Neural crest cell (in vitro differentiated cells): ENCODE measurements at regions not wholly inside any gene's neighbourhood (a gene's known extent, or its start where the extent isn't known, plus 50 kb on each side); places are given as distances from the start of the nearest gene placed in this dataset.
"Not testable (repeated sequence)": the region's sequence is repeated elsewhere in the genome, so short reads cannot be mapped to it uniquely, and the experiment has no call there.

Experiments
- DNase-seq: peaks from one replicate; pipeline ENCODE4 v3.0.0; 2021; ENCODE audit warnings: low read depth, mixed read lengths, low spot score
- H3K27ac Mint-ChIP-seq: one replicate; pipeline ENCODE4 v1.8.0; 2021; ENCODE audit warnings: mild to moderate bottlenecking, mixed read lengths; ENCODE audit not compliant: unreplicated experiment
- H3K27me3 Mint-ChIP-seq: 2 replicates; pipeline ENCODE4 v1.8.0; 2021; ENCODE audit warnings: low read depth, mild to moderate bottlenecking, mixed read lengths
- H3K36me3 Mint-ChIP-seq: 2 replicates; pipeline ENCODE4 v1.8.0; 2021; ENCODE audit warnings: low read depth, mild to moderate bottlenecking, mixed read lengths
- H3K4me1 Mint-ChIP-seq: 2 replicates; pipeline ENCODE4 v1.8.0; 2021; ENCODE audit warnings: mixed read lengths
- H3K4me3 Mint-ChIP-seq: one replicate; pipeline ENCODE4 v1.8.0; 2021; ENCODE audit warnings: mild to moderate bottlenecking, mixed read lengths
- H3K9me3 Mint-ChIP-seq: 2 replicates; pipeline ENCODE4 v1.8.0; 2021; ENCODE audit warnings: mixed read lengths
- TF ChIP-seq, protein P1 (sequence below): fragments of 200-600 bp; sonication (generic); conservative IDR thresholded peaks from 2 replicates; pipeline ENCODE4 v1.5.0; 2021; ENCODE audit warnings: antibody characterized with exemption, mild to moderate bottlenecking

- Mint-ChIP-seq H3K4me3 (no peak overlapping the region), H3K4me1 (peaks cover 22% of the 10 kb centered on the region), H3K36me3 (peaks cover 5% of the 10 kb centered on the region), H3K27ac (peak overlapping the region; percentile 23), H3K27me3 (no peaks in the 10 kb centered on the region), H3K9me3 (peaks cover 6% of the 10 kb centered on the region)
- no peak for DNase-seq
- TF ChIP-seq, protein P1, sequence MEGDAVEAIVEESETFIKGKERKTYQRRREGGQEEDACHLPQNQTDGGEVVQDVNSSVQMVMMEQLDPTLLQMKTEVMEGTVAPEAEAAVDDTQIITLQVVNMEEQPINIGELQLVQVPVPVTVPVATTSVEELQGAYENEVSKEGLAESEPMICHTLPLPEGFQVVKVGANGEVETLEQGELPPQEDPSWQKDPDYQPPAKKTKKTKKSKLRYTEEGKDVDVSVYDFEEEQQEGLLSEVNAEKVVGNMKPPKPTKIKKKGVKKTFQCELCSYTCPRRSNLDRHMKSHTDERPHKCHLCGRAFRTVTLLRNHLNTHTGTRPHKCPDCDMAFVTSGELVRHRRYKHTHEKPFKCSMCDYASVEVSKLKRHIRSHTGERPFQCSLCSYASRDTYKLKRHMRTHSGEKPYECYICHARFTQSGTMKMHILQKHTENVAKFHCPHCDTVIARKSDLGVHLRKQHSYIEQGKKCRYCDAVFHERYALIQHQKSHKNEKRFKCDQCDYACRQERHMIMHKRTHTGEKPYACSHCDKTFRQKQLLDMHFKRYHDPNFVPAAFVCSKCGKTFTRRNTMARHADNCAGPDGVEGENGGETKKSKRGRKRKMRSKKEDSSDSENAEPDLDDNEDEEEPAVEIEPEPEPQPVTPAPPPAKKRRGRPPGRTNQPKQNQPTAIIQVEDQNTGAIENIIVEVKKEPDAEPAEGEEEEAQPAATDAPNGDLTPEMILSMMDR: no peak
Measured at GRCh38 chr5:18394443-18394804, 760.2 kb downstream of the TAF11L14 start.

DNA sequence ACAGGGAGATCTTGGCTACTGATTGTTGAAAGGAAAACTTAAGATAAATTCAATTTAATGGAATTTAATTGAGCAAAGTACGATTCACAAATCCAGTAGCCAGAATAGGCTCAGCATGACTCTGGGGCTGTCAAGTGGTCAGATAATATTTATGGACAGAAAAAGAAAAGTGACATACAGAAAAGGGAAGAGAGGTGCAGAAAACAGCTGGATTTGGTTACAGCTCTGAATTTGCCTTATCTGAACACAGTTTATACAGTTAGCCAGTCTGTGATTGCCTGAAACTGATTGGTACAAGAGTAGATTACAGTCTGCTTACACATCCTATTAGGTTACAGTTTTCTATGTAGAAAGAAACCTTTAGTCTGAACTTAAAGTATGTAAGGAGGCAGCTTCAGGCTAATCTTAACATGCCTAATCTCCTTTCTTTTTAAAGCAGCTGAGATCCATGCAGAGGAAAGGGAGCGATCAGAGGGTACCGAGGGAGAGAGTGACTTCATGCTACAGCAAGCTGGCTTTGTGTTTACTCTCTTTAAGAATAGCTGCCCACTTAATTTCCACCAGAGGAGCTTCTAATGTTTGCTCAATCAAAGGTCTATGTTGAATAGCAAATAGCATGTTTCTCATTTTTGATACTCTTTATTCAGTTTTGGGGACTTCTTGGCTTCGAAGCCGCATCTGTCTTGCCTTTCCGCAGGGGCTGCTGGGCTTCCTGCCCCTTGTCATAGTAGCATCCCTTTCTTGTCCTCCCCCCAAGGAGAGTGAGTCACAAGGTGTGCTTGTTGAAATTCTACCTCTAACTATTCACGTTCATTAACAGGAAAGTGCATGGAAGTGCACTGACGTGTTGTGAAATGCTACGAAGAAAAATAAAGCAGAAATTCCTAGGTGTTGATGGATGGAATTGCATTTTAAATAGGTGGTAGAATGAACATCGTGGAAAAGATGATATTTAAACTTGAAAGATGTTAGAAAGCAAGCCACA lies 761.2 kb downstream of the TAF11L14 start:
- TF ChIP-seq, protein P1: no peak
- no peak for DNase-seq
- Mint-ChIP-seq H3K9me3 (peaks cover 6% of the 10 kb centered on the region), H3K36me3 (peaks cover 5% of the 10 kb centered on the region), H3K4me1 (peaks cover 20% of the 10 kb centered on the region), H3K27me3 (no peaks in the 10 kb centered on the region), H3K27ac (peak overlapping the region; percentile 2), H3K4me3 (no peak overlapping the region)

GRCh38 chr5:18397371-18397770 lies 763.1 kb downstream of the TAF11L14 start:
- Mint-ChIP-seq H3K27me3 (no peaks in the 10 kb centered on the region), H3K27ac (no peak overlapping the region)

GRCh38 chr5:18397891-18398290 lies 763.6 kb downstream of the TAF11L14 start:
- Mint-ChIP-seq H3K36me3 (peaks cover 5% of the 10 kb centered on the region), H3K4me3 (no peak overlapping the region), H3K4me1 (peaks cover 20% of the 10 kb centered on the region), H3K27ac (no peak overlapping the region), H3K27me3 (no peaks in the 10 kb centered on the region), H3K9me3 (peaks cover 2% of the 10 kb centered on the region)
- TF ChIP-seq, protein P1: no peak
- DNase-seq: no peak

More at GRCh38 chr5:18397371-18397770, 763.1 kb downstream of the TAF11L14 start:
- Mint-ChIP-seq H3K36me3 (peaks cover 5% of the 10 kb centered on the region), H3K4me1 (peaks cover 20% of the 10 kb centered on the region), H3K4me3 (no peak overlapping the region), H3K9me3 (peaks cover 4% of the 10 kb centered on the region)
- TF ChIP-seq, protein P1: no peak
- DNase-seq: no peak

GRCh38 chr5:18399461-18400327 lies 765.4 kb downstream of the TAF11L14 start:
- not testable (repeated sequence) for DNase-seq, H3K36me3 Mint-ChIP-seq, H3K27ac Mint-ChIP-seq, H3K27me3 Mint-ChIP-seq, H3K4me1 Mint-ChIP-seq, H3K4me3 Mint-ChIP-seq, H3K9me3 Mint-ChIP-seq
